ENCODE measurements at regions not wholly inside any gene's neighbourhood (a gene's known extent, or its start where the extent isn't known, plus 50 kb on each side); places are given as distances from the start of the nearest gene placed in this dataset.

- Histone ChIP-seq H3K27me3 (ENCODE audit: control insufficient read depth, insufficient read depth, low read length) (no peaks in the 10 kb centered on the region; the same call in 1 of the 2 replicates), H3K4me3 (ENCODE audit: low read depth in 2 of 2, low read length in 2 of 2) (no peak overlapping the region), H3K36me3 (ENCODE audit: control insufficient read depth, insufficient read depth, low read length) (no peaks in the 10 kb centered on the region), H3K27ac (ENCODE audit: low read length) (no peak overlapping the region), H3K9me3 (ENCODE audit: control insufficient read depth, insufficient read depth, low read depth, low read length) (no peaks in the 10 kb centered on the region), H3K4me1 (ENCODE audit: control insufficient read depth, insufficient read depth, low read length) (no peaks in the 10 kb centered on the region)
- TF ChIP-seq SIN3A (IDR thresholded peaks at IDR 0.05; ENCODE audit: borderline replicate concordance, insufficient read depth, low read depth, low read length) = no peak
- TF ChIP-seq CTCF (IDR thresholded peaks at IDR 0.05) = no peak
- no peak for TF ChIP-seq POLR2AphosphoS5 (IDR thresholded peaks at IDR 0.05; ENCODE audit: low read depth, low read length)
- no peak for TF ChIP-seq REST (IDR thresholded peaks at IDR 0.05; ENCODE audit: insufficient read depth in 1 of 2, low read depth in 2 of 2, low read length in 1 of 2)
- TF ChIP-seq TCF7L2 (IDR thresholded peaks at IDR 0.05; ENCODE audit: low read depth, low read length) = no peak
- POLR2A ChIA-PET = no interaction called here
- in situ Hi-C loops (cut with HindIII; ENCODE audit: low pct_unique_long_range_greater_than_20kb, low sequenced_read_pairs) = no loop called here
- CTCF ChIA-PET = no interaction called here
- no peak for DNase-seq (ENCODE audit: low read depth, low spot score)
- ATAC-seq = no peak
- intact Hi-C loops (cut with micrococcal nuclease; ENCODE audit: unreplicated experiment) = no loop called here
- BruUV-seq (replicated peaks) = no TSS peak
These were observed 217.2 kb downstream of the IBTK start for GRCh38 chr6:82030301-82030700.

GRCh38 chr6:82025271-82025670, 222.3 kb downstream of the IBTK start:
- in situ Hi-C loops (cut with HindIII; ENCODE audit: low pct_unique_long_range_greater_than_20kb, low sequenced_read_pairs) = no loop called here
- DNase-seq (ENCODE audit: low read depth, low spot score) = no peak
- ChIA-PET POLR2A (no interaction called here), CTCF (no interaction called here)
- ATAC-seq = no peak
- H3K27me3 ChIP-seq (ENCODE audit: control insufficient read depth, insufficient read depth, low read length) = no peaks in the 10 kb centered on the region; the same call in 1 of the 2 replicates
- no peaks in the 10 kb centered on the region for H3K4me1 ChIP-seq (ENCODE audit: control insufficient read depth, insufficient read depth, low read length)
- intact Hi-C loops (cut with micrococcal nuclease; ENCODE audit: unreplicated experiment) = no loop called here
- TF ChIP-seq REST (IDR thresholded peaks at IDR 0.05; ENCODE audit: insufficient read depth in 1 of 2, low read depth in 2 of 2, low read length in 1 of 2) (no peak), POLR2AphosphoS5 (IDR thresholded peaks at IDR 0.05; ENCODE audit: low read depth, low read length) (no peak), SIN3A (IDR thresholded peaks at IDR 0.05; ENCODE audit: borderline replicate concordance, insufficient read depth, low read depth, low read length) (no peak), TCF7L2 (IDR thresholded peaks at IDR 0.05; ENCODE audit: low read depth, low read length) (no peak), CTCF (IDR thresholded peaks at IDR 0.05) (no peak)
- BruUV-seq (replicated peaks) = no TSS peak
- no peaks in the 10 kb centered on the region for H3K36me3 ChIP-seq (ENCODE audit: control insufficient read depth, insufficient read depth, low read length)
- no peak overlapping the region for H3K4me3 ChIP-seq (ENCODE audit: low read depth in 2 of 2, low read length in 2 of 2)
- H3K9me3 ChIP-seq (ENCODE audit: control insufficient read depth, insufficient read depth, low read depth, low read length) = no peaks in the 10 kb centered on the region
- H3K27ac ChIP-seq (ENCODE audit: low read length) = no peak overlapping the region

Measured in Panc1 (cell line).